ENCODE measurements at regions not wholly inside any gene's neighbourhood (a gene's known extent, or its start where the extent isn't known, plus 50 kb on each side); places are given as distances from the start of the nearest gene placed in this dataset.

GRCh38 chr2:94939349-94939748 lies 68.1 kb downstream of the TEKT4 start:
- Mint-ChIP-seq H3K36me3 (ENCODE audit: low read depth) (no peaks in the 10 kb centered on the region), H3K27ac (no peak overlapping the region), H3K4me3 (no peak overlapping the region), H3K27me3 (peaks cover 36% of the 10 kb centered on the region), H3K9me3 (no peaks in the 10 kb centered on the region), H3K4me1 (ENCODE audit: low read depth) (no peaks in the 10 kb centered on the region)

DNA sequence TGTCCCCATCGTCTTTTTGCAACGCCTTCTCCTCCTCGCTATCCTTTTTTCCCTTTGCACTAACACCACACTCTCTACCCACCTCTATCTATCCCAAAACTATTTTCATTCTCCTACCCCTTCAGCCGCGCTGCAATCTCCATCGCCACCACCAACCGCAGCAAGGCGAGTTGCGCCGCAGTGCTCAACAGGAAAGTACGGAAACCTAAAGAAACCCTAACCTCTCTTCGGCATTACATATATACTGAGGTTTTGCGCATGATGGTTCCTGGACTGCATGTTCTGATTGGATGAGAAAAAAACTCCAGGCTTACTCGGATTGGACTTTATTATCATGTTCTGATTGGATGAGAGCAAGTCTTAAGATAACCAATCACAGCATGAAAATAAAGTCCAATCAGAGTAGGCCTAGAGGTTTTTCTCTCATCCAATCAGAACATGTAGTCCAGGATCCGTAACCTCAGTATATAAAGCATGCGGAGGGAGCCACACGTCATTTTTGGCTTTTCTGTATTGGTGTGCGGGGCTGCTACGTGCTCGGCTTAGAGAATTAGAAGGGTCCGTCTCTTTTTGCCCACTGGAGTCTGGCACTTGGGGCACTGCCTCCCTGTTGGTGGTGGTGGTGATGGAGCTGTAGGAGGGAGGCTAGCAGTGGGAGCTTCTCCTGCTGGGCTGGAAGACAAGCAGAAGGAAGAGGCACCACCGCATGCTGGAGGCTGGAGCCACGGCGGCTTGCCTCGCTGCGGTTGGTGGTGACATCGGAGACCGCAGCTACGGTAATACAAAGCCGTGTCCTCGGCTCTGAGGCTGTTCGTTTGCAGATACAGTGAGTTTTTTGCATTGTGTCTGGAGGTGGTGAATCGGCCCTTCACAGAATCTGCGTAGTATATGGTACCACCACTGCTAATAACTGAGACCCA lies 76.1 kb downstream of the TEKT4 start:
- no peak overlapping the region for H3K4me3 Mint-ChIP-seq
- H3K9me3 Mint-ChIP-seq, result peaks cover 10% of the 10 kb centered on the region
- peaks cover 10% of the 10 kb centered on the region for H3K27me3 Mint-ChIP-seq
- H3K27ac Mint-ChIP-seq, result no peak overlapping the region
- H3K4me1 Mint-ChIP-seq (ENCODE audit: low read depth), result no peaks in the 10 kb centered on the region
- no peaks in the 10 kb centered on the region for H3K36me3 Mint-ChIP-seq (ENCODE audit: low read depth)

- no peaks in the 10 kb centered on the region for H3K4me1 Mint-ChIP-seq (ENCODE audit: low read depth)
- no peaks in the 10 kb centered on the region for H3K9me3 Mint-ChIP-seq
- no peak overlapping the region for H3K27ac Mint-ChIP-seq
- H3K4me3 Mint-ChIP-seq, result no peak overlapping the region
- H3K27me3 Mint-ChIP-seq, result peaks cover 60% of the 10 kb centered on the region
- no peaks in the 10 kb centered on the region for H3K36me3 Mint-ChIP-seq (ENCODE audit: low read depth)
Observed at GRCh38 chr2:94955702-94956101, 69.8 kb upstream of the MAL start.

DNA sequence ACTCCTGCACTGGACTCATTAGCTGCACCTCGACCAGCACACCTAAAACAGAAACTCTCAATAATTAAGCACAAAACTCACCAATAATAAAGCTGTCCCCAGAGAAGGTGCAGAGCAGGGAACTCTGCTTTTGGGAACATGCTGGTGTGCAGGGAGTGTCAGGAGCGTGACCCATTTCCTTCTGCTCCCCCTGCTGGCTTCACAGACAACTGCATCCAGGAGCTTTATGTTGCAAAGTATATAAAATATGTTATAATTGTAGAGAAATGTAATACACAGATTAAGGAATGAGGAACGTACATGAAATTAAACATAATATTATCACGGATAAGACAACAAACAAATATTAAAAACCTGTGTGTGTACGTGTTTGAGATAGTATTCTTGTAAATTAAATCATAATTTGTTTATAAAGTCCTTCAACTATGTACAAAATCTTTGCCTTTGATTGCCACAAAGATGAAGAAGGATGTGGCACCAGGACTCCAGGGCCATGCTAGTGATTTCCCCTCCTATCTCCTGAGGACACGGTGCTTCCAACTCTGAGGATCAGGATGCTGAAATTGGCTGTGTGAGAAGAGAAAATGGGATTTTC lies 68.6 kb upstream of the MAL start:
- H3K4me1 Mint-ChIP-seq (ENCODE audit: low read depth), result no peaks in the 10 kb centered on the region

DNA sequence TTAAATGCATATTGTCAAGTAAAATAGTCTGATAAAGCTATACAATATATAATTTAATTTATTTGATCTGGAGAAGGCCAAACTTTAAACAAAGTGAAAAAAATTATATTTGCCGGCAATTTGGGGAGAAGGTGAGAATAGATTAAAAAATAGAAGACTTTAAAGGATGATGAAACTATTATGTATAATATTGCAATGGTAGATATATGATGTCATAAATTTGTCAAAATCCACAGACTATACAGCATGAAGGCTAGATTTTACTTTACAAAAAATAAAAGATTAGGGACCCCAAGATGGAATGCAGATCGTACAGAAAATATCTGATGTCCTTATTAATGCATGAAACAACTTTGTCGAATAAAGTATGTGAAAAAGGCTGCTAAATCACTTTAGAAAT lies 67.3 kb upstream of the MAL start:
- no peak overlapping the region for H3K27ac Mint-ChIP-seq
- no peak overlapping the region for H3K4me3 Mint-ChIP-seq
- H3K27me3 Mint-ChIP-seq, result peaks cover 48% of the 10 kb centered on the region
- H3K9me3 Mint-ChIP-seq, result no peaks in the 10 kb centered on the region
- no peaks in the 10 kb centered on the region for H3K36me3 Mint-ChIP-seq (ENCODE audit: low read depth)
- no peaks in the 10 kb centered on the region for H3K4me1 Mint-ChIP-seq (ENCODE audit: low read depth)

More for the DNA sequence above, 68.6 kb upstream of the MAL start:
- no peak overlapping the region for H3K27ac Mint-ChIP-seq
- peaks cover 59% of the 10 kb centered on the region for H3K27me3 Mint-ChIP-seq
- no peak overlapping the region for H3K4me3 Mint-ChIP-seq
- H3K9me3 Mint-ChIP-seq, result no peaks in the 10 kb centered on the region
- H3K36me3 Mint-ChIP-seq (ENCODE audit: low read depth), result no peaks in the 10 kb centered on the region

- no peaks in the 10 kb centered on the region for H3K9me3 Mint-ChIP-seq
- no peak overlapping the region for H3K27ac Mint-ChIP-seq
- H3K27me3 Mint-ChIP-seq, result peaks cover 45% of the 10 kb centered on the region
- no peaks in the 10 kb centered on the region for H3K4me1 Mint-ChIP-seq (ENCODE audit: low read depth)
- no peaks in the 10 kb centered on the region for H3K36me3 Mint-ChIP-seq (ENCODE audit: low read depth)
- no peak overlapping the region for H3K4me3 Mint-ChIP-seq
Observed at GRCh38 chr2:94960266-94960665, 65.2 kb upstream of the MAL start.

DNA sequence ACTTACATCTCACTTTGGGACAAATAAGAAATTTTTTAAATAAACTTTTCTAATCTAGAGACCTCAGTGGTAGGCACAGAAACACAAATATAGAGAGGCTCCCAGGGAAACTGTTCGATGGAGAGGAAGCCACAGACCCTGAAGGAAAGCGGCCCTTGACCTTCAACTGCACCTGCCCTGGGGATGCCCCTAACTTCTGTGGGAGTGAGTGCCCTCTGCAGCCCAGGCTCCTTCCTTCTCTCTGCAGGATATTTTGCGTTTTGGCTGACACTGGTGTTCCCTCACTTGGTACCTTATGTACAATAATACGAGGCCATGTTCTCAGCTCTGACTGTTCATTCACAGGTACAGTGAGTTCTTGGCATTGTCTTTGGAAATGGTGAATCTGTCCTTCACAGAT lies 64.8 kb upstream of the MAL start:
- no peaks in the 10 kb centered on the region for H3K4me1 Mint-ChIP-seq (ENCODE audit: low read depth)
- H3K36me3 Mint-ChIP-seq (ENCODE audit: low read depth), result no peaks in the 10 kb centered on the region
- H3K27ac Mint-ChIP-seq, result no peak overlapping the region
- H3K4me3 Mint-ChIP-seq, result no peak overlapping the region
- H3K9me3 Mint-ChIP-seq, result no peaks in the 10 kb centered on the region
- H3K27me3 Mint-ChIP-seq, result peaks cover 42% of the 10 kb centered on the region

DNA sequence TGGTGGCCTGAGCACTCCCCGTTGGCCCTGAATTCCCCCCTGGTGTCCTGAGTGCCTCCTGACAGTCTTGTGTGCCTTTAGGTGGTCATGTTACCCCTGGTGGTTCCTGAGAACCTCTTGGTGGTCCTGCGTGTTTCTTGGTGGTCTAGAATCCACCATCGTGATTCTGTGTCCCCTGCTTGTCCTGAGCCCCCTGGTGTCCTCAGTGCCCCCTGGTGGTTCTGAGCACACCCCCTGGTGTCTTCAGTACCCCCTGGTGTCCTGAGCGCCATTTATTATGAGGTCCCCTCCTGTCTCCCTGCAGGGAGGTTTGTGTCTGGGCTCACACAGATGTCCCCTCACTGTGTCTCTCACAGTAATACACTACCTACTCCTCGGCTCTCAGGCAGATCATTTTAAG lies 61.3 kb upstream of the MAL start:
- H3K27ac Mint-ChIP-seq, result no peak overlapping the region
- no peak overlapping the region for H3K4me3 Mint-ChIP-seq
- H3K27me3 Mint-ChIP-seq, result peaks cover 22% of the 10 kb centered on the region
- no peaks in the 10 kb centered on the region for H3K9me3 Mint-ChIP-seq
- H3K36me3 Mint-ChIP-seq (ENCODE audit: low read depth), result no peaks in the 10 kb centered on the region
- no peaks in the 10 kb centered on the region for H3K4me1 Mint-ChIP-seq (ENCODE audit: low read depth)

DNA sequence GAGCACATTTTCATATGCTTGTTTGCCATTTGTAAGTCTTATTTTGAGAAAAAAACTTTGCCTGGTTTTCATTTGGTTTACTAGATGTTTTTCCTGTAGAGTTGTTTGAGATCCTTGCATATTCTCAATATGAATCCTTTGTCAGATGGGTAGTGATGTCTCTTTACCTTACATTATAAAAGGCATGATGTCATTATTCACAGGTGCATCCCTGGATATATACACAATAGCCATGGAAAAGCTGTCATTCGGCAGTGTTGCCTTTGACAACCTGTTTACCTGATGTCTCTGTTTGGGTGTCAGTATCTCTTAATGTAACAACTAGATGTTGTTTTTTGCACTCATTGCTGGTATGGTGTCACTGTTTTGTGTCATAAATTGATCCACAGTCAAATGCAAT lies 58.8 kb upstream of the MAL start:
- no peaks in the 10 kb centered on the region for H3K4me1 Mint-ChIP-seq (ENCODE audit: low read depth)
- no peak overlapping the region for H3K27ac Mint-ChIP-seq
- no peak overlapping the region for H3K4me3 Mint-ChIP-seq
- peaks cover 22% of the 10 kb centered on the region for H3K27me3 Mint-ChIP-seq
- no peaks in the 10 kb centered on the region for H3K36me3 Mint-ChIP-seq (ENCODE audit: low read depth)
- H3K9me3 Mint-ChIP-seq, result no peaks in the 10 kb centered on the region

GRCh38 chr2:94970353-94970752 lies 55.2 kb upstream of the MAL start:
- Mint-ChIP-seq H3K36me3 (ENCODE audit: low read depth) (no peaks in the 10 kb centered on the region), H3K4me3 (no peak overlapping the region), H3K27ac (no peak overlapping the region), H3K27me3 (peaks cover 17% of the 10 kb centered on the region), H3K9me3 (no peaks in the 10 kb centered on the region), H3K4me1 (ENCODE audit: low read depth) (no peaks in the 10 kb centered on the region)
